ENCODE measurements at regions not wholly inside any gene's neighbourhood (a gene's known extent, or its start where the extent isn't known, plus 50 kb on each side); places are given as distances from the start of the nearest gene placed in this dataset.

- no peak overlapping the region for H3K4me3 ChIP-seq (ENCODE audit: low read length)
- no peaks in the 10 kb centered on the region for H3K36me3 ChIP-seq (ENCODE audit: insufficient read depth, low read length)
- ATAC-seq (ENCODE audit: poor library complexity) (no peak), DNase-seq (no peak)
- H3K9me3 ChIP-seq (ENCODE audit: control insufficient read depth in 1 of 2, insufficient read depth in 1 of 2, low read length in 2 of 2) = no peaks in the 10 kb centered on the region
- Mint-ChIP-seq H3K36me3 (ENCODE audit: low read depth) (no peaks in the 10 kb centered on the region), H3K9me3 (no peaks in the 10 kb centered on the region), H3K27me3 (no peaks in the 10 kb centered on the region), H3K4me1 (ENCODE audit: low read depth) (no peaks in the 10 kb centered on the region), H3K4me3 (no peak overlapping the region), H3K27ac (no peak overlapping the region)
- POLR2A ChIA-PET = no interaction called here
- CTCF ChIA-PET = no interaction called here
- no peak for TF ChIP-seq CTCF (IDR thresholded peaks at IDR 0.05)
- no peaks in the 10 kb centered on the region for H3K4me1 ChIP-seq (ENCODE audit: insufficient read depth, low read length)
- H3K27ac ChIP-seq (ENCODE audit: low read depth in 1 of 2, low read length in 2 of 2) = no peak overlapping the region
- intact Hi-C loops (cut with DNase I, micrococcal nuclease) = no loop called here
- H3K27me3 ChIP-seq (ENCODE audit: control insufficient read depth in 1 of 2, insufficient read depth in 2 of 2, low read length in 2 of 2) = no peaks in the 10 kb centered on the region
Observed at GRCh38 chr20:39581034-39581433, 618.9 kb downstream of the DHX35 start.

GRCh38 chr20:39576771-39577170 is 614.6 kb downstream of the DHX35 start:
- Histone ChIP-seq H3K36me3 (ENCODE audit: insufficient read depth, low read length) (no peaks in the 10 kb centered on the region), H3K27me3 (ENCODE audit: control insufficient read depth in 1 of 2, insufficient read depth in 2 of 2, low read length in 2 of 2) (peaks cover 0 to 2% of the 10 kb centered on the region in 2 experiments), H3K9me3 (ENCODE audit: control insufficient read depth in 1 of 2, insufficient read depth in 1 of 2, low read length in 2 of 2) (no peaks in the 10 kb centered on the region), H3K4me3 (ENCODE audit: low read length) (no peak overlapping the region), H3K27ac (ENCODE audit: low read depth in 1 of 2, low read length in 2 of 2) (no peak overlapping the region), H3K4me1 (ENCODE audit: insufficient read depth, low read length) (no peaks in the 10 kb centered on the region)
- no peaks in the 10 kb centered on the region for H3K4me1 Mint-ChIP-seq (ENCODE audit: low read depth)
- no peak overlapping the region for H3K4me3 Mint-ChIP-seq
- CTCF ChIA-PET = no interaction called here
- POLR2A ChIA-PET = no interaction called here
- DNase-seq = no peak
- ATAC-seq (ENCODE audit: poor library complexity) = no peak
- peaks cover 2% of the 10 kb centered on the region for H3K9me3 Mint-ChIP-seq
- peaks cover 9% of the 10 kb centered on the region for H3K27me3 Mint-ChIP-seq
- TF ChIP-seq CTCF (IDR thresholded peaks at IDR 0.05) = no peak
- intact Hi-C loops (cut with DNase I, micrococcal nuclease) = no loop called here
- H3K36me3 Mint-ChIP-seq (ENCODE audit: low read depth) = no peaks in the 10 kb centered on the region
- H3K27ac Mint-ChIP-seq = no peak overlapping the region

- intact Hi-C loops (cut with DNase I, micrococcal nuclease) = no loop called here
- Mint-ChIP-seq H3K9me3 (peaks cover 2% of the 10 kb centered on the region), H3K27me3 (peaks cover 9% of the 10 kb centered on the region), H3K27ac (no peak overlapping the region), H3K4me3 (no peak overlapping the region), H3K4me1 (ENCODE audit: low read depth) (no peaks in the 10 kb centered on the region), H3K36me3 (ENCODE audit: low read depth) (no peaks in the 10 kb centered on the region)
- ATAC-seq (ENCODE audit: poor library complexity) = no peak
- H3K27ac ChIP-seq (ENCODE audit: low read depth in 1 of 2, low read length in 2 of 2) = no peak overlapping the region
- H3K27me3 ChIP-seq (ENCODE audit: control insufficient read depth in 1 of 2, insufficient read depth in 2 of 2, low read length in 2 of 2) = peaks cover 0 to 2% of the 10 kb centered on the region in 2 experiments
- no peaks in the 10 kb centered on the region for H3K4me1 ChIP-seq (ENCODE audit: insufficient read depth, low read length)
- H3K36me3 ChIP-seq (ENCODE audit: insufficient read depth, low read length) = no peaks in the 10 kb centered on the region
- no peak for TF ChIP-seq CTCF (IDR thresholded peaks at IDR 0.05)
- DNase-seq = no peak
- ChIA-PET POLR2A (no interaction called here), CTCF (no interaction called here)
- no peaks in the 10 kb centered on the region for H3K9me3 ChIP-seq (ENCODE audit: control insufficient read depth in 1 of 2, insufficient read depth in 1 of 2, low read length in 2 of 2)
- H3K4me3 ChIP-seq (ENCODE audit: low read length) = no peak overlapping the region
Observed at GRCh38 chr20:39574061-39574460, 611.9 kb downstream of the DHX35 start.
